Gastroesophageal sphincter (tissue), 4 donors: ENCODE measurements at regions not wholly inside any gene's neighbourhood (a gene's known extent, or its start where the extent isn't known, plus 50 kb on each side); places are given as distances from the start of the nearest gene placed in this dataset.

ENCODE experiments used
- ATAC-seq: fragments of 150-250 bp; one replicate; pipeline ENCODE4 v1.9.1; 2016; ENCODE audit warnings: mild to moderate bottlenecking, moderate library complexity
- H3K27ac ChIP-seq, 4 donors: fragments of 200-600 bp; sonication (generic) in 3 of 4; 1 replicate in 3 of 4; 2 replicates in 1 of 4; pipeline ENCODE4 v1.5.1; 2016 to 2019
- H3K27me3 ChIP-seq: fragments of 200-600 bp; sonication (generic); one replicate; pipeline ENCODE4 v1.5.1; 2019
- H3K36me3 ChIP-seq, 2 donors: fragments of 200-600 bp; sonication (generic); one replicate each; pipeline ENCODE4 v1.5.1; 2019; ENCODE audit warnings: control low read depth in 1 of 2
- H3K4me1 ChIP-seq, 3 donors: fragments of 200-600 bp; sonication (generic); 1 replicate in 2 of 3; 2 replicates in 1 of 3; pipeline ENCODE4 v1.5.1; 2016 to 2019; ENCODE audit warnings: control low read depth in 2 of 3
- H3K4me3 ChIP-seq, 2 donors: fragments of 200-600 bp; sonication (generic); one replicate each; pipeline ENCODE4 v1.5.1; 2019; ENCODE audit warnings: mild to moderate bottlenecking in 1 of 2, moderate library complexity in 1 of 2
- H3K9me3 ChIP-seq, 3 donors: fragments of 200-600 bp; sonication (generic); one replicate each; pipeline ENCODE4 v1.5.1; 2017 to 2019; ENCODE audit warnings: control low read depth in 2 of 3
- CTCF ChIP-seq, 4 experiments: fragments of 200-600 bp in 2 of 4; fragments of 450-650 bp in 2 of 4; sonication (generic) in 1 of 4; IDR thresholded peaks; one replicate each; pipeline ENCODE4 v1.5.1; 2017 to 2019; ENCODE audit warnings: antibody characterized with exemption in 4 of 4, mild to moderate bottlenecking in 2 of 4, moderate library complexity in 2 of 4
- EP300 ChIP-seq: sonication (generic); formaldehyde crosslinking; IDR thresholded peaks from one replicate; pipeline ENCODE4 v1.6.1; 2017; ENCODE audit warnings: antibody characterized with exemption, mild to moderate bottlenecking
- POLR2A ChIP-seq, 2 donors: fragments of 450-650 bp; IDR thresholded peaks; one replicate each; pipeline ENCODE4 v1.6.1; 2017; ENCODE audit warnings: antibody characterized with exemption in 2 of 2, mild to moderate bottlenecking in 2 of 2, moderate library complexity in 1 of 2
- POLR2AphosphoS5 ChIP-seq: sonication (generic); formaldehyde crosslinking; IDR thresholded peaks from one replicate; pipeline ENCODE4 v1.6.1; 2017; ENCODE audit warnings: antibody characterized with exemption
- WGBS, 2 donors: methylation state at CpG; one replicate each; pipeline ENCODE4 v1.1.5; 2018; ENCODE audit warnings: low coverage in 1 of 2; 5-methylcytosine and 5-hydroxymethylcytosine counted together

GRCh38 chr6:113178349-113178748, 678.8 kb upstream of the MARCKS start:
- no peak for ATAC-seq
- no peak overlapping the region for H3K4me3 ChIP-seq
- no peaks in the 10 kb centered on the region for H3K9me3 ChIP-seq
- TF ChIP-seq POLR2A (IDR thresholded peaks at IDR 0.05) (no peak), POLR2AphosphoS5 (no peak), EP300 (no peak), CTCF (IDR thresholded peaks at IDR 0.05) (no peak)
- H3K36me3 ChIP-seq = no peaks in the 10 kb centered on the region
- H3K27ac ChIP-seq = no peak overlapping the region
- H3K27me3 ChIP-seq = no peaks in the 10 kb centered on the region
- no peaks in the 10 kb centered on the region for H3K4me1 ChIP-seq

GRCh38 chr6:113181164-113181563, 676.0 kb upstream of the MARCKS start:
- Histone ChIP-seq H3K4me3 (no peak overlapping the region), H3K4me1 (peaks cover 3 to 13% (median 5%) of the 10 kb centered on the region in 3 donors), H3K27me3 (no peaks in the 10 kb centered on the region), H3K9me3 (no peaks in the 10 kb centered on the region), H3K27ac (no peak overlapping the region), H3K36me3 (no peaks in the 10 kb centered on the region)
- no peak for ATAC-seq
- WGBS, 2 donors = 85 to 87% methylated on average over 3 of the region's 3 CpGs
- TF ChIP-seq EP300 (no peak), POLR2A (IDR thresholded peaks at IDR 0.05) (no peak), CTCF (IDR thresholded peaks at IDR 0.05) (no peak), POLR2AphosphoS5 (no peak)

- no peaks in the 10 kb centered on the region for H3K27me3 ChIP-seq
- WGBS, 2 donors = 59 to 61% methylated on average over 3 of the region's 3 CpGs
- no peaks in the 10 kb centered on the region for H3K9me3 ChIP-seq
- no peaks in the 10 kb centered on the region for H3K36me3 ChIP-seq
- TF ChIP-seq CTCF (IDR thresholded peaks at IDR 0.05) (no peak), POLR2A (IDR thresholded peaks at IDR 0.05) (no peak), POLR2AphosphoS5 (no peak), EP300 (no peak)
- H3K4me1 ChIP-seq = peaks cover 3 to 16% (median 5%) of the 10 kb centered on the region in 3 donors
- H3K27ac ChIP-seq = peak overlapping the region in 1 of 4 donors; percentile 14
- H3K4me3 ChIP-seq = no peak overlapping the region
- ATAC-seq = no peak
These were observed 674.6 kb upstream of the MARCKS start for GRCh38 chr6:113182370-113183141.

- Histone ChIP-seq H3K36me3 (no peaks in the 10 kb centered on the region), H3K27me3 (no peaks in the 10 kb centered on the region), H3K4me3 (no peak overlapping the region), H3K4me1 (peaks cover 3 to 16% (median 5%) of the 10 kb centered on the region in 3 donors), H3K27ac (peak overlapping the region in 1 of 4 donors; percentile 2), H3K9me3 (no peaks in the 10 kb centered on the region)
- WGBS, 2 donors = 73 to 90% methylated on average over 3 of the region's 3 CpGs
- ATAC-seq = no peak
- TF ChIP-seq CTCF (IDR thresholded peaks at IDR 0.05) = no peak
- TF ChIP-seq POLR2A (IDR thresholded peaks at IDR 0.05) = no peak
- TF ChIP-seq EP300 = no peak
- TF ChIP-seq POLR2AphosphoS5 = no peak
These were observed 672.9 kb upstream of the MARCKS start for GRCh38 chr6:113184291-113184690.

- 41% methylated on average over 2 of the region's 2 CpGs; no CpG with 5 or more reads in 1 of the 2 donors for WGBS, 2 donors
- ATAC-seq = no peak
- Histone ChIP-seq H3K36me3 (no peaks in the 10 kb centered on the region), H3K4me3 (no peak overlapping the region), H3K27ac (peak overlapping the region in 1 of 4 donors; percentile 2), H3K4me1 (peaks cover 3 to 16% (median 5%) of the 10 kb centered on the region in 3 donors), H3K9me3 (no peaks in the 10 kb centered on the region), H3K27me3 (no peaks in the 10 kb centered on the region)
- TF ChIP-seq CTCF (IDR thresholded peaks at IDR 0.05) (no peak), EP300 (no peak)
These were observed 672.4 kb upstream of the MARCKS start for GRCh38 chr6:113184736-113185135.
